Activated CD8-positive, alpha-beta memory T cell treated with anti-CD3 and anti-CD28 coated beads for 24 hours (primary cell): ENCODE measurements at regions not wholly inside any gene's neighbourhood (a gene's known extent, or its start where the extent isn't known, plus 50 kb on each side); places are given as distances from the start of the nearest gene placed in this dataset.
"Not testable (repeated sequence)": the region's sequence is repeated elsewhere in the genome, so short reads cannot be mapped to it uniquely, and the experiment has no call there.

ENCODE experiments used
- DNase-seq: peaks from one replicate; pipeline ENCODE4 v3.0.0-alpha.2; 2020

GRCh38 chr16:60763869-60764268 lies 1272.4 kb downstream of the CDH8 start:
- DNase-seq, result no peak

DNA sequence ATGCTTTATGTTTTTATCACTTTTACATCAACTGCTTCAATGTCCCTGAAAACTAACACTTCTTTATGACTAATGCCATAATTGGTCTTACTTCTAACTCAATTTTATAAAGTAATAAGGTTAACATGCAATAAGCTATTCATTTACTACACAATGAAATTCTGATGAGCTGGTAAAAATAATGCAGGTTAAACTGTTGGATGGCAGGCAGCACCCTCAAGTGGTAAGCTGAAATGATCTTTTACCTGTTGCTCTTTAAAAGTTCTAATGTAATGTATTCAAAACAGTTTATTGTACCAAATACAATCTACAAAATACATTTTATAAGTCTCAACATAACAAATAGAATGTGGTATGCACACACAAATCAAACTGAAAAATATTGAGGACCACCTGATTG lies 1280.3 kb downstream of the CDH8 start:
- no peak for DNase-seq

DNA sequence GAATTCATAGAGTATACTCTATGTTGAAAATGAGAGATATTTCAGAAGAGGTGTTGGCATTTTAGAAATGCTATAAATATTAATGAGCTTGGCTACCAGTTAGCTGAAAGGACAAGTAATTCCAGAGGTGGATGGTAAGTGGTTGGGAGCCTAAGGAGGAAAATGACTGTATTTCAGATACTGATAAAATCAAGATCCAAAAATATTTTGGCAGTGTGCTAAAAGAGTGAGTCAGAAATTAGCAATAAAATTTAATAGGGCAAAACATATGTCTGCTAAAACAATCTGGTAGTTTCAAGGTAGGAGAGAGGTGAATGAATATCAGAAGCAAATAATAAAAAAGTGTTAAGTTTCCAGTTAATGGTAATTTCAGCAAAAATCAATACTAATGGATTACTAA lies 1287.9 kb downstream of the CDH8 start:
- no peak for DNase-seq

- no peak for DNase-seq
Observed at GRCh38 chr16:60744198-60744597, 1292.0 kb downstream of the CDH8 start.

- no peak for DNase-seq
Observed at GRCh38 chr16:60741810-60742209, 1294.4 kb downstream of the CDH8 start.

- DNase-seq, result no peak
Observed at GRCh38 chr16:60739737-60740683, 1296.2 kb downstream of the CDH8 start.

DNA sequence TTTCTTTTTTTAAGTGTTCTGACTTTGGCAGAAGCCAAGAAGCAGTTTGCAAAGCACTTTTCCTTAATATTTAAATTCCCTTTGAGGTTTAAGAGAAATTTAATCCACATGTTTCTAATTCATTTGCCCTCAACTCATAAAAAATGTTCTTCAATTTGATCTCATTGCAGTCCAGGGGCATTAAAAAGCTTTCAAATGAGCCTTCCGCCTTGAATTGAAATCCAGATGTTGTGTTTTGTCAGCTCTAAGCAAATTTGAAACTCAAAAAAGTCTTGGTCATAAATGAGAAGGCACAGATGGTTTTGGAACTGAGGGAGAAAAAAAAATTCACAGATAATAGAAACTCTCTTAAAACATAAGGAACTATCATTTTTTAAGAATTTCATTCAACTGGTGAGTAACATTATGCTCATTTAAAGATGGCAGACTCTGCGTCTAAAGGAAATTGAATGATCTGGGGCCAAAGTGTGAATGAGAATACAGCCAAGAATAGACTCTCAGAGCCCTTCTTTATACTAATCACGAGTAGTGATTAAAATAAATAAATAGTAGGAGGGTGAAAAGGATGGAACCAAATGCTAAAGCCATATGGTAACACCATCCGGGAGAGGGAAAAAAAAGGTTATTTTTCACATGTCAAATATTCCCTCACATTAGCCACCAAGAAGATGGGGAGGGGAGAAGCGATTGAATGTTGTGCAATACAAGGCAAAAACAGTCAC lies 1304.7 kb downstream of the CDH8 start:
- DNase-seq, result no peak

DNA sequence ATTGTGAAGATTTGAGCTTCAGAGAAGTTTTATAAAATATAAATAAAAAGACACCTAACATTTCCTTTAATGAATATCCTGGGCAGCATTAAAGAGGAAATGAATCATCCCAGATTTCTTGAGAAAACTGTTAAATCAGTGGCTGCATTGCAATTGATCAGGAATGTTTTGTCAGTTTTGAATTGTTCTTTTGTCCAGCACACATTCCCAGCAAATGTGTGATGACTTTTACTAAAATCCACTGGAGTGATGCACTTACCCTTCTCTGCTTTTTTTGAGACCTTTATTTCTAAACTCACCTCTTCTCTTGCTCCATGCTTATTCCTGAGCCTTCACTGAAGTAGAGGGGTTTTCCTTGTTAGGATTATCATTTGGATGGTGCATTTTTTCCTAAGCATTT lies 1307.2 kb downstream of the CDH8 start:
- no peak for DNase-seq

DNA sequence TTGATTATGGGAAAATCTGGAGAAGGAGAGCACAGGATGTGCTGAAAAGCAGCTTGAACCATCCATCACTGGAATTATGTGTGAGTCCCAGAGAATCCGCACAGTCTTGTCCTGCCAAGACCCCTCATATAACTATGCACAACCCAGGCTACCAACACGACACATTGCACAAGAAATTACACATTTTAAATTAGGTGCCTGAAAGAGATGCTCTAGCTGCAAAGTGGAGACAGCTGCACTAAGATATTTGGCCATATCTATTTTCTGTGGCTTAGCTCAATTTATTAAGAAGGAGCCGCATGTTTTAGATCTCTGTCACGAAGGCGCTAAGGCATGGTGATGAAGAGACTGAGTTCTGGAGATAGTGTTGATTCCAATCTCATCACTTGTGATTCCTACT lies 1308.4 kb downstream of the CDH8 start:
- no peak for DNase-seq

DNA sequence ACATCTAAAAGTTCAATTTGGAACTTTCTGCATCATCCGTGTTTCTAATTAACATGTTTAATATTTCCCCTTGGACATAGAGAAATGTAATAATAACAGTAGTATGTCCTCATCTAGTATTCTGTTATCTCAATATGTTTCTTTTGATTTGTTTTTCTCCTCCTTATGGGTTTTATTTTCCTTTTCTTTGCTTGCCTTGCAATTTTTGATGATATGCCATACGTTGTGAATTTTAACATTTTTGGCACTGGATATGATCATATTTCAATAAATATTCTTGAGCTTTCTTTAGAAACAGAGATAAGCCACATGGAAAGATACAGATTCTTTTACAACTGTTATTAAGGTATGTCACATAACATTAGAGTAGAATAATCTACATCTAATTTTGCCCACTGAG lies 1316.2 kb downstream of the CDH8 start:
- DNase-seq, result no peak

- DNase-seq, result no peak
Observed at GRCh38 chr16:60717808-60718207, 1318.4 kb downstream of the CDH8 start.

- no peak for DNase-seq
Observed at GRCh38 chr16:60712144-60712543, 1324.1 kb downstream of the CDH8 start.

GRCh38 chr16:60704726-60705125 lies 1331.5 kb downstream of the CDH8 start:
- DNase-seq, result no peak

DNA sequence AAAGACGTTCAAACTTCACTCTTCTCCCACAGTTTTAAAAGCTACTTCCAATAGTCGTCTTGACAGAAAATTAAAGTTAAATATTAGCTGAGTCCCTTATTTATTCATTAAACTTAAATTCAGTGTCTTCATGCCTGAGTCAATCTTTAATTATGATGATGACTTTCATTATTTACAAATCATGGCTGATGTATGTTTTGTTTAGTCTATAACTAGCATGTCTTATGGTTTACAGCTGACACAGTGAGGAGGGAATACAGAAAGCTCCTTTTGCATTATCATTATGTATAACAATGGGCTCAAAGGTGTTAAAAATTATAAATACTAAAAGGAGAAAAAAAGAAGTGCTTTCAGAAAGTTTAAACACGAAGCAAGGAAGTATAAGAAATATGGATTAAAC lies 1333.1 kb downstream of the CDH8 start:
- DNase-seq, result no peak

DNA sequence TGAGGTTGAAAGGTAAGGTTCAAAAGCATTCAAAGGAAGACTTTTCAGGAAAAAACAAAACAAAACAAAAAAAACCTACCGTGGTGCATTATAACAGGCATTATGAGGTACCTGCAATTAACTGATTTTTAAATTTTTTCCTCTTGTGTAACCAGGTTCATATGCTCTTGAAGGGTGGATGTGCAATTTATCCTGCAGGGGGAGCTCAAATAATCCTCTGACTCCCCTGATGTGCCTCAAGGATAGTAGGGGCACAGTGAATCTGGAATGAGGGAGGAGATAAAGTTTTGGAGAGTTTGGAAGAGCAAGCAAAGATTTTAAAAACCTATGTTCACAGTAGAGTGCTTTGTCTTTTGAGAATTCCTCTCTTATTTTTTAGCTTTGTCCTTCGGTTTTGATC lies 1349.4 kb downstream of the CDH8 start:
- DNase-seq, result no peak

GRCh38 chr16:60684002-60684401 lies 1352.2 kb downstream of the CDH8 start:
- DNase-seq, result no peak

DNA sequence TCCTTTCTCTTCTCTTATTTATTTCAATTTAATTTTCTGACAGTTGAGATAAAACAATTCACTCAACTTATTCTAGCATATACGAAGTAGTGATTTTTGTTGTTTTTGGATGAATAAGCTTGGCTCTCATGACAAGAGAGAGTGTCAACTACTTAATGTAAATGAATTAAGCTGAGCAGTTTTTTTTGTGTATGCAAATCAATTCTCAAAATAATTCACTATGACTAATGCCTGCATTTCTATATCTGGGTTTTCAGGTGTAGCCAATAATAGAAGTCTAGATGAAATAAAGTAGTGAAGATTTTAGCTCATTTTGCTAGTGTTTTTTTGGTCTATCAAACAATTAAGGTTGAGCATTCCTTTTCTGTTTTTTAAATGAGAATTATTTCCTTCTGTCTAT lies 1354.0 kb downstream of the CDH8 start:
- no peak for DNase-seq

GRCh38 chr16:60681043-60681442 lies 1355.2 kb downstream of the CDH8 start:
- no peak for DNase-seq

- no peak for DNase-seq
Observed at GRCh38 chr16:60675022-60675421, 1361.2 kb downstream of the CDH8 start.

- DNase-seq, result no peak
Observed at GRCh38 chr16:60674241-60674640, 1362.0 kb downstream of the CDH8 start.

DNA sequence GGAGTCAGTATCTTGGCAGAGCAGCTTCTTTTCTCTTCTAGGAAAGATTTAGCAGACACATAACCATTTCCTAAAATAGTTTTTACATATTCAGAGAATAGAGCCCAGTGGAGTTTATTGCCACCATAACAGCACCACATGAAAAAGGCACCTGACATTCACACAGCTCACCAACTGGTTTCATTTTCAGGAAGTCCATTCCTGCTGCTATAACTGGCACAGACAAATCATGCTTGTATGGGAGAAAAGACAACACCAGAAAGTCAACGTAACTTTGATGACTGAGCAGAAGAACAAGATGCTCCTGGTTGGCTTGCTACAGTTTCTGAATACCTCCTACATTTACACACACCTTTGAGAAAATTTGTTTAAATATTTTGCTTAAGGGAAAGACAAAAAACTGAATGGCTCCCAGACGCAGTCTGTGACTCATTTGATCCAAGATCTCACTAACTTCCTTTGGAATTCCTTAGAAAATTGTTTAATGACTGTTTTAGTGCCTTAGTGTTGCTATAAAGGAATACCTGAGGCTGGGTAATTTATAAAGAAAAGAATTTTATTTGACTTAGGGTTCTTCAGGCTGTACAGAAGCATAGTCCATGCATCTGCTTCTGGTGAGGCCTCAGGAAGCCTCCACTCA lies 1380.6 kb downstream of the CDH8 start:
- no peak for DNase-seq

DNA sequence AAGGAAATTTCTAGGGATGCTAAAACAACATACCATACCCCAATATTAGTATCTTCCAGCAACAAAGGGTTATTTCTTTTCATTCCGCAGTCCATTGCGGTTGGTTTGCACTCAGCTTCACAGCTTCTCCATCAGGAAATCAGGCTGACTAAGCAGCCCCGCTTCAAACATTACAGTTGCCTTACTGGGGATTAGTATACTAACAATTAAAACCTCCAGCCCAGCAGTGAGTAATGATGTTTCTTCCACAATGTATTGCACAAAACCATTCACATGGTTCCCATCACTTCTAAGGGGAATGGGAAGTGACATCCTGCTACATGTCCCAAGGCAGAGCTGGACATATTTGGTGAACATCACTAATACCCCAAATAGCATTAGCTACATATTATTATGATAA lies 1384.9 kb downstream of the CDH8 start:
- DNase-seq, result no peak

DNA sequence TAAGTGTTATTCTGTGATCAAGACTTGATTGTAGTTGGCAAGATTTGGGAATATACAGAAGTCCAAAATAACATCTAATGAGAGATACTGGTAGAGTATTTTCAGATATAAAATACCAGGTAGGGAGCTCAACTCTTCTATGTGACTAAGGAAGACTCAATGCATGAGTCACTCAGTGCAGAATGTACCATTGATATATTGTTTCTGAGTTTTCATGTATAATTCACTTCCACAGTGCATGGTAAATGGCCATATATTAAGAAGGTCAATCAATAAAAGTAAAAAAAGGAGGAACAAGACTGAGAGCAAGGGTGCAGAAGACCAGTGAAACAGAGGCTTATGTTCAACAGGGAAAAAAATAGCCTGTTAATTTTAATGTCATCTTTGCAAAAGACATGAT lies 1387.9 kb downstream of the CDH8 start:
- no peak for DNase-seq

GRCh38 chr16:60647388-60647787 lies 1388.8 kb downstream of the CDH8 start:
- DNase-seq, result not testable (repeated sequence)
